HEK293 (cell line): ENCODE measurements at regions not wholly inside any gene's neighbourhood (a gene's known extent, or its start where the extent isn't known, plus 50 kb on each side); places are given as distances from the start of the nearest gene placed in this dataset.

Experiments used
- CTCF ChIA-PET: fragments of 350-600 bp; formaldehyde crosslinking; extraction: SDS; loops from one replicate; lab custom pipeline; 2021; ENCODE audit warnings: antibody characterized with exemption; lab: Yijun Ruan, JAX
- POLR2A ChIA-PET: fragments of 300-600 bp; formaldehyde crosslinking; extraction: SDS; loops from one replicate; lab custom pipeline; 2020; ENCODE audit warnings: antibody characterized with exemption, inconsistent platforms; lab: Yijun Ruan, JAX
- H3K27ac ChIP-seq: fragments of 200-500 bp; sonication (Bioruptor generic); 2 replicates; pipeline ENCODE4 v1.5.1; 2014; ENCODE audit warnings: low read depth, low read length, control low read depth, inconsistent platforms; ENCODE audit errors: extremely low read depth
- H3K36me3 ChIP-seq, 2 experiments: fragments of 200-500 bp in 1 of 2; sonication (Bioruptor generic) in 1 of 2; 1 replicate in 1 of 2; 2 replicates in 1 of 2; pipeline ENCODE4 v1.5.1; 2014 to 2017; ENCODE audit warnings: inconsistent platforms in 2 of 2, low read length in 2 of 2; ENCODE audit not compliant: control insufficient read depth in 2 of 2, insufficient read depth in 1 of 2
- H3K4me1 ChIP-seq: fragments of 200-500 bp; sonication (Bioruptor generic); 2 replicates; pipeline ENCODE4 v1.5.1; 2014; ENCODE audit warnings: mild to moderate bottlenecking, low read length, inconsistent platforms; ENCODE audit not compliant: control insufficient read depth, insufficient read depth
- H3K4me3 ChIP-seq: 2 replicates; pipeline ENCODE4 v1.5.1; 2011; ENCODE audit warnings: low read depth, mild to moderate bottlenecking, control low read depth, low read length, moderate library complexity
- H3K9me3 ChIP-seq: fragments of 200-500 bp; sonication (Bioruptor generic); 2 replicates; pipeline ENCODE4 v1.5.1; 2014; ENCODE audit warnings: low read depth, low read length, inconsistent platforms; ENCODE audit not compliant: control insufficient read depth, insufficient read depth
- MZF1 ChIP-seq: fragments of 450-650 bp; formaldehyde crosslinking; IDR thresholded peaks from 2 replicates; pipeline ENCODE4 v1.5.1; 2017; ENCODE audit warnings: missing biosample characterization, missing genetic modification characterization, borderline replicate concordance
- OSR2 ChIP-seq: fragments of 450-650 bp; formaldehyde crosslinking; IDR thresholded peaks from 2 replicates; pipeline ENCODE4 v1.5.1; 2016; ENCODE audit warnings: missing biosample characterization, missing genetic modification characterization
- SCRT1 ChIP-seq: fragments of 450-650 bp; formaldehyde crosslinking; IDR thresholded peaks from 2 replicates; pipeline ENCODE4 v1.5.1; 2016; ENCODE audit warnings: missing biosample characterization, missing genetic modification characterization, borderline replicate concordance
- SP7 ChIP-seq: fragments of 450-650 bp; formaldehyde crosslinking; IDR thresholded peaks from 2 replicates; pipeline ENCODE4 v1.5.1; 2016; ENCODE audit warnings: missing biosample characterization, missing genetic modification characterization
- ZBTB1 ChIP-seq: fragments of 450-650 bp; formaldehyde crosslinking; IDR thresholded peaks from 2 replicates; pipeline ENCODE4 v1.5.1; 2016; ENCODE audit warnings: missing biosample characterization, missing genetic modification characterization
- ZIC2 ChIP-seq: fragments of 450-650 bp; formaldehyde crosslinking; IDR thresholded peaks from 2 replicates; pipeline ENCODE4 v1.5.1; 2016; ENCODE audit warnings: missing biosample characterization, missing genetic modification characterization
- ZNF133 ChIP-seq: fragments of 450-650 bp; formaldehyde crosslinking; IDR thresholded peaks from 2 replicates; pipeline ENCODE4 v1.5.1; 2016; ENCODE audit warnings: missing biosample characterization, missing genetic modification characterization
- ZNF16 ChIP-seq: fragments of 450-650 bp; formaldehyde crosslinking; IDR thresholded peaks from 2 replicates; pipeline ENCODE4 v1.5.1; 2016; ENCODE audit warnings: low read depth, missing biosample characterization, missing genetic modification characterization
- ZNF292 ChIP-seq: fragments of 450-650 bp; formaldehyde crosslinking; IDR thresholded peaks from 2 replicates; pipeline ENCODE4 v1.5.1; 2016; ENCODE audit warnings: low read depth, missing biosample characterization, missing genetic modification characterization, borderline replicate concordance
- ZNF416 ChIP-seq: fragments of 450-650 bp; formaldehyde crosslinking; IDR thresholded peaks from 2 replicates; pipeline ENCODE4 v1.5.1; 2016; ENCODE audit warnings: missing biosample characterization, missing genetic modification characterization
- ZNF501 ChIP-seq: fragments of 450-650 bp; formaldehyde crosslinking; IDR thresholded peaks from 2 replicates; pipeline ENCODE4 v1.5.1; 2016; ENCODE audit warnings: missing biosample characterization, missing genetic modification characterization
- ZNF621 ChIP-seq: fragments of 450-650 bp; formaldehyde crosslinking; IDR thresholded peaks from 2 replicates; pipeline ENCODE4 v1.5.1; 2017; ENCODE audit warnings: missing biosample characterization, missing genetic modification characterization
- ZNF701 ChIP-seq: fragments of 450-650 bp; formaldehyde crosslinking; IDR thresholded peaks from 2 replicates; pipeline ENCODE4 v1.5.1; 2016; ENCODE audit warnings: missing biosample characterization, missing genetic modification characterization
- TF ChIP-seq, protein P1 (sequence below): fragments of 450-650 bp; formaldehyde crosslinking; IDR thresholded peaks from 2 replicates; pipeline ENCODE4 v1.5.1; 2016; ENCODE audit warnings: missing biosample characterization, missing genetic modification characterization
- TF ChIP-seq, protein P2 (sequence below): fragments of 450-650 bp; formaldehyde crosslinking; IDR thresholded peaks from 2 replicates; pipeline ENCODE4 v1.5.1; 2016; ENCODE audit warnings: missing biosample characterization, missing genetic modification characterization
- TF ChIP-seq, protein P3 (sequence below): fragments of 450-650 bp; formaldehyde crosslinking; IDR thresholded peaks from 2 replicates; pipeline ENCODE4 v1.5.1; 2016; ENCODE audit warnings: missing biosample characterization, missing genetic modification characterization, low read depth
- TF ChIP-seq, protein P4 (sequence below): fragments of 450-650 bp; formaldehyde crosslinking; IDR thresholded peaks from 2 replicates; pipeline ENCODE4 v1.5.1; 2016; ENCODE audit warnings: missing biosample characterization, missing genetic modification characterization
- TF ChIP-seq, protein P5 (sequence below): fragments of 450-650 bp; IDR thresholded peaks from 2 replicates; pipeline ENCODE4 v1.5.1; 2018; ENCODE audit warnings: missing biosample characterization, missing genetic modification characterization

DNA sequence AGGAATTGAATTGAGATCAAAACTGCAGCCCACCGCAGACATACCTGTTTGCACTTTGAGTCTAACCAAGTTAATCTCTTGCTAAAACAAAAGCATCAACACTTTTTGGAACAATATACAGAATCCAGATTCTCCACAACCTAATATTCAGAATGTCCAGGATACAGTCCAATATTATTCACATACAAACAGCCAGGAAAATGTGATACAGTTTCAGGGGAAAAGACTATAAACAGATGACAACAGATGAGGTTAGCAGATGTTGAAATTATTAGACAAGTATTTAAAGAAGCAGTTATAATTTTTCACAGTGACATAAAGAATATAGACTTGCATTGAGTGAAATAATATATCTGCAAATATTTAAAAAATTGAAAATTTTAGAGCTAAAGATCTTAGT is 678.1 kb upstream of the CXADR start:
- Histone ChIP-seq H3K36me3 (no peaks in the 10 kb centered on the region), H3K4me1 (peaks cover 11% of the 10 kb centered on the region), H3K27ac (no peak overlapping the region), H3K4me3 (no peak overlapping the region), H3K9me3 (no peaks in the 10 kb centered on the region)
- CTCF ChIA-PET: no interaction called here
- POLR2A ChIA-PET: no interaction called here
- no peak for TF ChIP-seq ZNF133
- TF ChIP-seq OSR2 (tag by site-specific recombination): no peak
- TF ChIP-seq ZNF292 (tag by site-specific recombination): no peak
- TF ChIP-seq ZNF501 (tag by site-specific recombination): no peak
- TF ChIP-seq, protein P1, sequence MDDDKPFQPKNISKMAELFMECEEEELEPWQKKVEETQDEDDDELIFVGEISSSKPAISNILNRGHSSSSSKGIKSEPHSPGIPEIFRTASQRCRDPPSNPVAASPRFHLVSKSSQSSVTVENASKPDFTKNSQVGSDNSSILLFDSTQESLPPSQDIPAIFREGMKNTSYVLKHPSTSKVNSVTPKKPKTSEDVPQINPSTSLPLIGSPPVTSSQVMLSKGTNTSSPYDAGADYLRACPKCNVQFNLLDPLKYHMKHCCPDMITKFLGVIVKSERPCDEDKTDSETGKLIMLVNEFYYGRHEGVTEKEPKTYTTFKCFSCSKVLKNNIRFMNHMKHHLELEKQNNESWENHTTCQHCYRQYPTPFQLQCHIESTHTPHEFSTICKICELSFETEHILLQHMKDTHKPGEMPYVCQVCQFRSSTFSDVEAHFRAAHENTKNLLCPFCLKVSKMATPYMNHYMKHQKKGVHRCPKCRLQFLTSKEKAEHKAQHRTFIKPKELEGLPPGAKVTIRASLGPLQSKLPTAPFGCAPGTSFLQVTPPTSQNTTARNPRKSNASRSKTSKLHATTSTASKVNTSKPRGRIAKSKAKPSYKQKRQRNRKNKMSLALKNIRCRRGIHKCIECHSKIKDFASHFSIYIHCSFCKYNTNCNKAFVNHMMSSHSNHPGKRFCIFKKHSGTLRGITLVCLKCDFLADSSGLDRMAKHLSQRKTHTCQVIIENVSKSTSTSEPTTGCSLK (tag by site-specific recombination): no peak
- no peak for TF ChIP-seq MZF1
- TF ChIP-seq ZIC2: no peak

DNA sequence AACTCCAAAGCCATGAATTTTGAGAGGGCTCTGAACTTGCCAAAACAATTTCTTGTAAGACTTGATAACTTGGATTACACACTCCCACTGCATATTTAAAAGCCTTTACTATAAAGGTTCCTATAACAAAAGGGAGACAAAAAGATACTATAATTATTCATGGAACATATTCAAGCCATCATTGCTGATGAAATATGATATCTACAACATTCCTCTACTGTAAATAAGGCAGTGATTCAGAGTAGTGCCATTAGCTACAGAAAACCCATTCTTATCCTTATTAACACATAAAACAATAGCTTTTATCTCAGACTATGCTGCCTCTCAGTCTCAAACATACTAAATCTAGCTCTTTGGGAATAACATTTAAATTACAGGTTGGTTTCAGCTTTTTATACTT is 675.5 kb upstream of the CXADR start:
- no peak overlapping the region for H3K4me3 ChIP-seq
- ChIA-PET POLR2A (no interaction called here), CTCF (no interaction called here)
- no peaks in the 10 kb centered on the region for H3K36me3 ChIP-seq
- peaks cover 11% of the 10 kb centered on the region for H3K4me1 ChIP-seq
- no peak for TF ChIP-seq ZNF416 (tag by site-specific recombination)
- TF ChIP-seq SP7: peak; percentile 40; the same call in 1 of the 2 replicates
- H3K9me3 ChIP-seq: no peaks in the 10 kb centered on the region
- H3K27ac ChIP-seq: no peak overlapping the region

DNA sequence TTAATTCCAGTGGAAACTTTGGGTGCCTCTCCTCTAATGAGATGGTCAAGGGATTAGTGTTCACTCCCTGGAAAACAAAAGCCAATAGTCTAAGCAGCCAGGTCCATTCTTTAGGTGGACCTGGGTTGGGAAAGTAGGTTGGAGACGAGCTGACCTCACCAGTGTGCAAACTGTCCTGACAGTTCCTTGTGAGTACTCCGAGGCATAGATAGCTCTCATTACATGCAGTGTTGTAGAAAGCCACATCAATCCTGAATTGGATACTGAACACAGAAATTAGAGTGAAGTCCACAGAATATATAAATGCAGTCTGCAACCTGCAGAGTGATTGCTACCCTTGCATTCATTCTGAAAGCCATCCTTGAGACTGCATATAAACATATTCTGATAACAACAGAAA is 675.1 kb upstream of the CXADR start:
- no peak overlapping the region for H3K27ac ChIP-seq
- H3K4me3 ChIP-seq: no peak overlapping the region
- H3K4me1 ChIP-seq: peaks cover 11% of the 10 kb centered on the region
- H3K9me3 ChIP-seq: no peaks in the 10 kb centered on the region
- no peaks in the 10 kb centered on the region for H3K36me3 ChIP-seq
- TF ChIP-seq, protein P2, sequence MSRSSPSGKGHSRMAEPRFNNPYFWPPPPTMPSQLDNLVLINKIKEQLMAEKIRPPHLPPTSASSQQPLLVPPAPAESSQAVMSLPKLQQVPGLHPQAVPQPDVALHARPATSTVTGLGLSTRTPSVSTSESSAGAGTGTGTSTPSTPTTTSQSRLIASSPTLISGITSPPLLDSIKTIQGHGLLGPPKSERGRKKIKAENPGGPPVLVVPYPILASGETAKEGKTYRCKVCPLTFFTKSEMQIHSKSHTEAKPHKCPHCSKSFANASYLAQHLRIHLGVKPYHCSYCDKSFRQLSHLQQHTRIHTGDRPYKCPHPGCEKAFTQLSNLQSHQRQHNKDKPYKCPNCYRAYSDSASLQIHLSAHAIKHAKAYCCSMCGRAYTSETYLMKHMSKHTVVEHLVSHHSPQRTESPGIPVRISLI (tag by site-specific recombination): no peak
- TF ChIP-seq SP7: 0 out of 2 replicates have a peak, but pooled peaks have one; percentile 5
- TF ChIP-seq, protein P3, sequence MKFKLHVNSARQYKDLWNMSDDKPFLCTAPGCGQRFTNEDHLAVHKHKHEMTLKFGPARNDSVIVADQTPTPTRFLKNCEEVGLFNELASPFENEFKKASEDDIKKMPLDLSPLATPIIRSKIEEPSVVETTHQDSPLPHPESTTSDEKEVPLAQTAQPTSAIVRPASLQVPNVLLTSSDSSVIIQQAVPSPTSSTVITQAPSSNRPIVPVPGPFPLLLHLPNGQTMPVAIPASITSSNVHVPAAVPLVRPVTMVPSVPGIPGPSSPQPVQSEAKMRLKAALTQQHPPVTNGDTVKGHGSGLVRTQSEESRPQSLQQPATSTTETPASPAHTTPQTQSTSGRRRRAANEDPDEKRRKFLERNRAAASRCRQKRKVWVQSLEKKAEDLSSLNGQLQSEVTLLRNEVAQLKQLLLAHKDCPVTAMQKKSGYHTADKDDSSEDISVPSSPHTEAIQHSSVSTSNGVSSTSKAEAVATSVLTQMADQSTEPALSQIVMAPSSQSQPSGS (tag by site-specific recombination): no peak
- TF ChIP-seq ZNF16 (tag by site-specific recombination): no peak
- TF ChIP-seq, all 188 proteins: peak for 1
- ChIA-PET CTCF (interaction anchor here (0.6 kb wide), 1 partner anchor 130 kb away, joined by 3 read pairs; no protein-coding TSS in a partner anchor), POLR2A (no interaction called here)

DNA sequence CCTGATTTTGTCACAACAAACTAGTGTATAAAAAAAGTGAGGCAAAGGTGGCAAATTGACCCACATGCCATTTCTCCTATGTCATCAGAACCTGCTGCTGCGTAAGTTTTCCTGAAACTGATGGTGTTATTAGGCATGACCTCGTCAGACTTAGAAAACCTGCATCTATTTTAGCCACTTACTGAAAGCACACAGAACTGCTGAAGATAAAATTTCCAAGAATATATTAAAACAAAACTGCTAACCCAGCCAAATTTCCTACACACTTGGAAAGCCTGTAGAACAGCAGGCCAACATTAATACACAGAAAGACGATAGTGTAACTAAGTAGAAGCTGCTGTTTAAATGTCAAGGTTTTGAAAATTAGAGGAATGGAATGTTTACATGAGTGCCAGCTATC is 674.5 kb upstream of the CXADR start:
- Histone ChIP-seq H3K9me3 (no peaks in the 10 kb centered on the region), H3K36me3 (no peaks in the 10 kb centered on the region), H3K4me1 (peaks cover 11% of the 10 kb centered on the region), H3K27ac (no peak overlapping the region), H3K4me3 (no peak overlapping the region)
- POLR2A ChIA-PET: no interaction called here
- CTCF ChIA-PET: interaction anchor here (0.6 kb wide), 1 partner anchor 129 kb away, joined by 3 read pairs; no protein-coding TSS in a partner anchor
- TF ChIP-seq ZBTB1 (tag by site-specific recombination) (no peak), ZNF621 (tag by site-specific recombination) (no peak), SCRT1 (tag by site-specific recombination) (no peak), ZNF701 (tag by site-specific recombination) (no peak)
- TF ChIP-seq, protein P1 (tag by site-specific recombination): no peak
- TF ChIP-seq, protein P4, sequence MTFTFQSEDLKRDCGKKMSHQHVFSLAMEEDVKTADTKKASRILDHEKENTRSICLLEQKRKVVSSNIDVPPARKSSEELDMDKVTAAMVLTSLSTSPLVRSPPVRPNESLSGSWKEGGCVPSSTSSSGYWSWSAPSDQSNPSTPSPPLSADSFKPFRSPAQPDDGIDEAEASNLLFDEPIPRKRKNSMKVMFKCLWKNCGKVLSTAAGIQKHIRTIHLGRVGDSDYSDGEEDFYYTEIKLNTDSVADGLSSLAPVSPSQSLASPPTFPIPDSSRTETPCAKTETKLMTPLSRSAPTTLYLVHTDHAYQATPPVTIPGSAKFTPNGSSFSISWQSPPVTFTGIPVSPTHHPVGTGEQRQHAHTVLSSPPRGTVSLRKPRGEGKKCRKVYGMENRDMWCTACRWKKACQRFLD: no peak
- TF ChIP-seq, protein P5, sequence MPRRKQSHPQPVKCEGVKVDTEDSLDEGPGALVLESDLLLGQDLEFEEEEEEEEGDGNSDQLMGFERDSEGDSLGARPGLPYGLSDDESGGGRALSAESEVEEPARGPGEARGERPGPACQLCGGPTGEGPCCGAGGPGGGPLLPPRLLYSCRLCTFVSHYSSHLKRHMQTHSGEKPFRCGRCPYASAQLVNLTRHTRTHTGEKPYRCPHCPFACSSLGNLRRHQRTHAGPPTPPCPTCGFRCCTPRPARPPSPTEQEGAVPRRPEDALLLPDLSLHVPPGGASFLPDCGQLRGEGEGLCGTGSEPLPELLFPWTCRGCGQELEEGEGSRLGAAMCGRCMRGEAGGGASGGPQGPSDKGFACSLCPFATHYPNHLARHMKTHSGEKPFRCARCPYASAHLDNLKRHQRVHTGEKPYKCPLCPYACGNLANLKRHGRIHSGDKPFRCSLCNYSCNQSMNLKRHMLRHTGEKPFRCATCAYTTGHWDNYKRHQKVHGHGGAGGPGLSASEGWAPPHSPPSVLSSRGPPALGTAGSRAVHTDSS (tag by site-specific recombination): no peak
